HCT116 (cell line): ENCODE measurements at regions not wholly inside any gene's neighbourhood (a gene's known extent, or its start where the extent isn't known, plus 50 kb on each side); places are given as distances from the start of the nearest gene placed in this dataset.

Experiments used
- ATAC-seq: fragments of 200-7000 bp; cut with Tn5 transposase; 2 replicates; pipeline ENCODE4 v1.9.1; 2020; ENCODE audit warnings: mild to moderate bottlenecking, moderate library complexity
- BruUV-seq: library from RNA; stranded (reverse); fragments of 400-500 nt; replicated peaks from 2 replicates; lab custom pipeline; 2021; lab: Mats Ljungman, UMichigan
- CTCF ChIA-PET: fragments of 300-600 bp; sonication (Branson Sonifier 250); formaldehyde crosslinking; loops from one replicate; lab custom pipeline; 2021; ENCODE audit warnings: antibody characterized with exemption; lab: Charles Lee
- POLR2A ChIA-PET: fragments of 300-600, 350-600 bp; sonication (Branson Sonifier 250); formaldehyde crosslinking; loops from one replicate; lab custom pipeline; 2021; ENCODE audit warnings: antibody characterized with exemption; lab: Charles Lee
- RAD21 ChIA-PET, 2 experiments: fragments of 300-600 bp; sonication (Branson Sonifier 250); formaldehyde crosslinking; loops; one replicate each; lab custom pipeline; 2023; ENCODE audit warnings: low total read pairs in 2 of 2; ENCODE audit not compliant: uncharacterized antibody in 2 of 2, unreplicated experiment in 2 of 2, low non-redundant PET in 1 of 2; lab: Charles Lee
- DNase-seq: peaks from one replicate; pipeline ENCODE4 v3.0.0-alpha.2; 2010; ENCODE audit warnings: low read depth, low spot score
- H2AFZ ChIP-seq: fragments of 200-600 bp; shearing (Covaris generic), sonication (generic); 2 replicates; pipeline ENCODE4 v1.6.1; 2017; ENCODE audit warnings: low read depth, mixed run types, mixed read lengths, antibody characterized with exemption, low read length; ENCODE audit not compliant: poor library complexity, severe bottlenecking
- H3K27ac ChIP-seq: 2 replicates; pipeline ENCODE4 v1.5.1; 2012; ENCODE audit warnings: low read depth, low read length
- H3K27me3 ChIP-seq: fragments of 200-600 bp; sonication (generic); 2 replicates; pipeline ENCODE4 v1.6.1; 2016; ENCODE audit warnings: mixed run types, low read length, mixed read lengths; ENCODE audit not compliant: insufficient read depth
- H3K36me3 ChIP-seq, 2 experiments: fragments of 200-500 bp in 1 of 2; fragments of 200-600 bp in 1 of 2; sonication (Bioruptor generic) in 1 of 2; sonication (generic) in 1 of 2; 2 replicates each; pipeline versions ENCODE4 v1.5.1 to v1.6.1; 2014 to 2016; ENCODE audit warnings: low read length in 2 of 2, inconsistent platforms in 1 of 2, mixed read lengths in 1 of 2, mixed run types in 1 of 2; ENCODE audit not compliant: insufficient read depth in 2 of 2, control insufficient read depth in 1 of 2
- H3K4me1 ChIP-seq, 2 experiments: fragments of 200-600 bp in 1 of 2; sonication (generic) in 1 of 2; 2 replicates each; pipeline versions ENCODE4 v1.5.1 to v1.6.1; 2012 to 2017; ENCODE audit warnings: low read length in 2 of 2, inconsistent platforms in 1 of 2, mild to moderate bottlenecking in 1 of 2, mixed read lengths in 1 of 2, mixed run types in 1 of 2, moderate library complexity in 1 of 2; ENCODE audit not compliant: insufficient read depth in 2 of 2, control insufficient read depth in 1 of 2
- H3K4me2 ChIP-seq: fragments of 200-600 bp; sonication (generic); 2 replicates; pipeline ENCODE4 v1.6.1; 2017; ENCODE audit warnings: mixed run types, low read length, mixed read lengths
- H3K4me3 ChIP-seq, 2 experiments: fragments of 200-600 bp in 1 of 2; sonication (generic) in 1 of 2; replicated peaks in 1 of 2; 2 replicates each; pipeline ENCODE4 v1.5.1; 2011 to 2016; ENCODE audit warnings: low read length in 2 of 2, control low read depth in 1 of 2, low read depth in 1 of 2, mild to moderate bottlenecking in 1 of 2, mixed read lengths in 1 of 2, mixed run types in 1 of 2
- H3K79me2 ChIP-seq: fragments of 200-600 bp; sonication (generic); 2 replicates; pipeline ENCODE4 v1.6.1; 2017; ENCODE audit warnings: mild to moderate bottlenecking, mixed run types, low read length, moderate library complexity, mixed read lengths; ENCODE audit not compliant: insufficient read depth
- H3K9ac ChIP-seq: fragments of 200-600 bp; sonication (generic); 2 replicates; pipeline ENCODE4 v1.6.1; 2016; ENCODE audit warnings: low read length, mixed read lengths
- H3K9me2 ChIP-seq: fragments of 200-600 bp; sonication (generic), shearing (Covaris generic); 2 replicates; pipeline ENCODE4 v1.6.1; 2017; ENCODE audit warnings: mixed run types, mild to moderate bottlenecking, moderate library complexity; ENCODE audit not compliant: insufficient read depth
- H3K9me3 ChIP-seq, 2 experiments: fragments of 200-500 bp in 1 of 2; fragments of 200-600 bp in 1 of 2; sonication (Bioruptor generic) in 1 of 2; sonication (generic) in 1 of 2; 2 replicates each; pipeline ENCODE4 v1.6.1; 2014 to 2017; ENCODE audit warnings: low read length in 2 of 2, mixed read lengths in 2 of 2, inconsistent platforms in 1 of 2, low read depth in 1 of 2, mild to moderate bottlenecking in 1 of 2, mixed run types in 1 of 2, moderate library complexity in 1 of 2; ENCODE audit not compliant: control insufficient read depth in 1 of 2, insufficient read depth in 1 of 2
- H4K20me1 ChIP-seq: fragments of 200-600 bp; sonication (generic), shearing (Covaris generic); 2 replicates; pipeline ENCODE4 v1.6.1; 2017; ENCODE audit warnings: mixed run types, mild to moderate bottlenecking, moderate library complexity; ENCODE audit not compliant: insufficient read depth
- EGR1 ChIP-seq: IDR thresholded peaks from 2 replicates; pipeline ENCODE4 v1.6.1; 2012; ENCODE audit warnings: low read depth
- FOSL1 ChIP-seq: IDR thresholded peaks from 2 replicates; pipeline ENCODE4 v1.6.1; 2012; ENCODE audit warnings: low read depth
- JUND ChIP-seq: IDR thresholded peaks from 2 replicates; pipeline ENCODE4 v1.6.1; 2012
- SRF ChIP-seq: IDR thresholded peaks from 2 replicates; pipeline ENCODE4 v1.6.1; 2012; ENCODE audit warnings: low read depth
- TCF7L2 ChIP-seq: IDR thresholded peaks from 2 replicates; pipeline ENCODE4 v1.7.0; 2011; ENCODE audit warnings: borderline replicate concordance, inconsistent platforms; ENCODE audit not compliant: insufficient read depth, insufficient read length; ENCODE audit errors: extremely low read depth
- YY1 ChIP-seq: IDR thresholded peaks from 2 replicates; pipeline ENCODE4 v1.6.1; 2011; ENCODE audit warnings: low read length, low read depth, moderate library complexity, mild to moderate bottlenecking; ENCODE audit not compliant: insufficient replicate concordance; ENCODE audit errors: extremely low read depth
- intact Hi-C: fragments of 100-400 bp; cut with micrococcal nuclease; formaldehyde crosslinking; loops from 2 replicates; pipeline ENCODE4 v1.10.0; 2022
- TF ChIP-seq, protein P1 (sequence below), 3 experiments: fragments of 200-600 bp in 1 of 3; sonication (generic) in 1 of 3; IDR thresholded peaks in 2 of 3; conservative IDR thresholded peaks in 1 of 3; 2 replicates each; pipeline ENCODE4 v1.5.1; 2012 to 2017; ENCODE audit warnings: low read depth in 2 of 3, low read length in 2 of 3, antibody characterized with exemption in 1 of 3, borderline replicate concordance in 1 of 3, control low read depth in 1 of 3, mild to moderate bottlenecking in 1 of 3, mixed read lengths in 1 of 3, mixed run types in 1 of 3, moderate library complexity in 1 of 3; ENCODE audit not compliant: insufficient read depth in 1 of 3
- TF ChIP-seq, protein P2 (sequence below): IDR thresholded peaks from 2 replicates; pipeline ENCODE4 v1.6.1; 2012

DNA sequence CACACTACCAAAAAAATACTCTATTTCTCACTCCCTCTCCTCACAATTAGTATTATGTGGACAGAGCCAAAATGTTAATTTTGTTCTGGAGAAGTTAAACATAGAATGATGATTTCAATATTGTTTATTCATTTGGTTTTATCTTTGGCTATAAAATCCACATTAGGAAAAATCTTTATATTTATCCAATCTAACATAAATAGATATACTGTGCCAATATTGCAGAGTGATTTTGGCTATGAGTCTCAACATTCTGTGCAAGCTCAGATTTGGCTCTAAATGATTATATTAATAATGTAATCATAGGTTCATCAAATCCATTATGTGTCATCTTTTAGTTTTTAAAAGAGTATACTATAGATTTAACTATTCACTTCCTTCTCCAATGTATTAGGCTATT, 667.5 kb upstream of the CHORDC1 start:
- TF ChIP-seq TCF7L2 (no peak), EGR1 (no peak), YY1 (no peak), JUND (no peak)
- TF ChIP-seq, protein P1, sequence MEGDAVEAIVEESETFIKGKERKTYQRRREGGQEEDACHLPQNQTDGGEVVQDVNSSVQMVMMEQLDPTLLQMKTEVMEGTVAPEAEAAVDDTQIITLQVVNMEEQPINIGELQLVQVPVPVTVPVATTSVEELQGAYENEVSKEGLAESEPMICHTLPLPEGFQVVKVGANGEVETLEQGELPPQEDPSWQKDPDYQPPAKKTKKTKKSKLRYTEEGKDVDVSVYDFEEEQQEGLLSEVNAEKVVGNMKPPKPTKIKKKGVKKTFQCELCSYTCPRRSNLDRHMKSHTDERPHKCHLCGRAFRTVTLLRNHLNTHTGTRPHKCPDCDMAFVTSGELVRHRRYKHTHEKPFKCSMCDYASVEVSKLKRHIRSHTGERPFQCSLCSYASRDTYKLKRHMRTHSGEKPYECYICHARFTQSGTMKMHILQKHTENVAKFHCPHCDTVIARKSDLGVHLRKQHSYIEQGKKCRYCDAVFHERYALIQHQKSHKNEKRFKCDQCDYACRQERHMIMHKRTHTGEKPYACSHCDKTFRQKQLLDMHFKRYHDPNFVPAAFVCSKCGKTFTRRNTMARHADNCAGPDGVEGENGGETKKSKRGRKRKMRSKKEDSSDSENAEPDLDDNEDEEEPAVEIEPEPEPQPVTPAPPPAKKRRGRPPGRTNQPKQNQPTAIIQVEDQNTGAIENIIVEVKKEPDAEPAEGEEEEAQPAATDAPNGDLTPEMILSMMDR (IDR thresholded peaks at IDR 0.05 in 2 of 3, conservative IDR thresholded peaks at IDR 0.05 in 1 of 3; ENCODE audit: borderline replicate concordance in 1 of 3, insufficient read depth in 1 of 3, low read depth in 2 of 3, low read length in 2 of 3): no peak
- TF ChIP-seq, protein P2, sequence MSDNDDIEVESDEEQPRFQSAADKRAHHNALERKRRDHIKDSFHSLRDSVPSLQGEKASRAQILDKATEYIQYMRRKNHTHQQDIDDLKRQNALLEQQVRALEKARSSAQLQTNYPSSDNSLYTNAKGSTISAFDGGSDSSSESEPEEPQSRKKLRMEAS: no peak
- TF ChIP-seq, all 23 proteins: peak for 0
- POLR2A ChIA-PET: no interaction called here
- no peaks in the 10 kb centered on the region for H3K79me2 ChIP-seq
- no peaks in the 10 kb centered on the region for H3K27me3 ChIP-seq
- no peak overlapping the region for H3K9ac ChIP-seq
- no peak for ATAC-seq
- no peak for DNase-seq
- no peaks in the 10 kb centered on the region for H3K9me2 ChIP-seq
- intact Hi-C loops: no loop called here
- H4K20me1 ChIP-seq: no peaks in the 10 kb centered on the region
- no peak overlapping the region for H3K4me2 ChIP-seq
- CTCF ChIA-PET: no interaction called here
- H3K9me3 ChIP-seq: peaks cover 6 to 13% of the 10 kb centered on the region in 2 experiments; a peak in 2 of 4 replicates
- H2AFZ ChIP-seq: no peak overlapping the region
- no peaks in the 10 kb centered on the region for H3K36me3 ChIP-seq
- no peak overlapping the region for H3K27ac ChIP-seq
- RAD21 ChIA-PET: no interaction called here
- no TSS peak for BruUV-seq
- no peaks in the 10 kb centered on the region for H3K4me1 ChIP-seq
- H3K4me3 ChIP-seq: no peak overlapping the region

DNA sequence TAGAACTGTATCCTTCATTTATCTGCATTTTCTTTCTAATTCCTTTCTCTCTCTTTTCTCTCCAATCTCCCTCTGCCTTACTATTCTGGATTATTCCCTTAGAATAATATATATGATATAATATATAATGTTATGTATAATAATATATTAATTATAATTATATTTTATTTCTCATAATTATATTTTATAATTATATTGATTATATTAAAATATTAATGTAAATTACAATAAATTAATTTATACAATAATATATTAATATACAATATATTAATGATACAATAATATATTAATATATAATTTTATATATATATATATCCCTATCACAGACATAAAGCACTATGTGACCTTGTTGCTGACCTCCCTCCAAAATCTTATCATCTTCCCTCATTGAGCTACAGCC, 661.3 kb upstream of the CHORDC1 start:
- Histone ChIP-seq H3K27ac (no peak overlapping the region), H3K4me1 (no peaks in the 10 kb centered on the region), H3K36me3 (no peaks in the 10 kb centered on the region), H3K27me3 (no peaks in the 10 kb centered on the region), H3K9me3 (peaks cover 6 to 7% of the 10 kb centered on the region in 2 experiments; a peak in 2 of 4 replicates), H3K9me2 (no peaks in the 10 kb centered on the region), H4K20me1 (no peaks in the 10 kb centered on the region), H3K4me2 (no peak overlapping the region)
- CTCF ChIA-PET: no interaction called here
- BruUV-seq: no TSS peak
- POLR2A ChIA-PET: no interaction called here
- intact Hi-C loops: no loop called here
- no peak for TF ChIP-seq FOSL1
- TF ChIP-seq SRF: no peak
- TF ChIP-seq, all 23 proteins: peak for 0
- no peak overlapping the region for H3K9ac ChIP-seq
- ATAC-seq (no peak), DNase-seq (no peak)
- no peaks in the 10 kb centered on the region for H3K79me2 ChIP-seq
- H3K4me3 ChIP-seq: no peak overlapping the region
- RAD21 ChIA-PET: no interaction called here
- no peak overlapping the region for H2AFZ ChIP-seq
